KBM-7 (cell line): ENCODE measurements at regions not wholly inside any gene's neighbourhood (a gene's known extent, or its start where the extent isn't known, plus 50 kb on each side); places are given as distances from the start of the nearest gene placed in this dataset.
"Not testable (repeated sequence)": the region's sequence is repeated elsewhere in the genome, so short reads cannot be mapped to it uniquely, and the experiment has no call there.

Experiments
- DNase-seq: peaks from one replicate; pipeline ENCODE4 v3.0.0-alpha.2; 2015
- in situ Hi-C: fragments of 300-500 bp; cut with MboI; formaldehyde crosslinking; loops from 2 replicates; pipeline ENCODE4 v1.14.3; 2020; ENCODE audit warnings: low sequenced_read_pairs, low pct_unique_long_range_greater_than_20kb, mixed read lengths

DNA sequence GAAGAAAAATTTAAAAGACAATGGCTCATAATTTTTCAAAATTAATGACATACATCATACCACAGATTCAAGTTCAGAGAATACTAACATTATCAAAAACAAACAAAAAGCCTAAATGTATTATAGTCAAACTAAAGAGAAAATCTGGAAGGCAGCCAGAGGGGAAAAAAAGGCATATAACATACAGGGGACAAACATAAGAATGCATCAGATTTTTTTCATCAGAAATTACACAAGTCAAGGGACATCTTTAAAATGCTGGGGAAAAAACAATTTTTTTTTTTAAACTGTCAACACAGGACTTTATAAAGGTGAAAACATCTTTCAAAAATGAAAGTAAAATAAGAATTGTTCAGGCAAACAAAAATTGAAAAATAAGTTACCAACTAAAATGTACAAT is 478.4 kb upstream of the PLXNA2 start:
- no peak for DNase-seq
- in situ Hi-C loops, result no loop called here

DNA sequence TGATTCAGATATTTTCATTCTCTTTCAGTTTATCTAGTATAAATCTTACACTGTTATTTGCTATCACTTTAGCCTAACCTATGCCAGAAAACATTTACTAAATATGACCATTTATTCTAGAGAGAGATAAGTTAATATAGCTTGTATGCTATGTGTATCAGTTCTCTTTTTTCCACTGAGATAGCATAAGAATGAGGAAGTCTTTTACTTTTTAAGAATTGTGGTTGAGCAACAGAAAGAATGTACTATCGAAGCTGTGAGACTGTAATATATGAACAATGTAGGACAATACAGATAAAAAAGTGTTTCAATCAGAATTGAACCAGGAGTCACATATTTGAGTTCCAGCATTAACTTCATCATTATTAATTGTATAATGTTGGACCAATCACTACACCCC is 479.9 kb upstream of the PLXNA2 start:
- in situ Hi-C loops, result no loop called here
- no peak for DNase-seq

GRCh38 chr1:208728815-208729214 is 484.6 kb upstream of the PLXNA2 start:
- in situ Hi-C loops, result no loop called here
- DNase-seq, result no peak

GRCh38 chr1:208731981-208732821 is 488.0 kb upstream of the PLXNA2 start:
- no peak for DNase-seq

DNA sequence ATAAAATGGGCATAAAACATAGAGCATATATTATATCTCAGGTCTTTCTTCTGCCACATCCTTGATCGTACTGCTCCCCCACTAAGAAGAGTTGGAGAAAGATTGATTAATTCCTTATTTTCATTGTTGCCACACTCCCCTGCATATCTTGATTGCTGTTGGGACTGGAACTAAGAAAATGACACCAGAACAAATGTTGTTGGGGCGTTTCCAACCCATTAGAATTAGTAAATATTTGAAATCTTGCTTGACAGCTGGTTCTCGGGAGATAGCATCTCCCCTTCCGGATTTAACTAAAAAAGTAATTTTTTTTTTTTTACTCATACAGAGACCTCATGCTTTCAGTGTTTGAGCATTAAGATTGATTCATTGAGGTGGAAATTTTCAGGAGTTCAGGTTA is 493.0 kb upstream of the PLXNA2 start:
- in situ Hi-C loops, result no loop called here
- DNase-seq, result no peak

More at GRCh38 chr1:208731981-208732821, 488.0 kb upstream of the PLXNA2 start:
- in situ Hi-C loops, result no loop called here

DNA sequence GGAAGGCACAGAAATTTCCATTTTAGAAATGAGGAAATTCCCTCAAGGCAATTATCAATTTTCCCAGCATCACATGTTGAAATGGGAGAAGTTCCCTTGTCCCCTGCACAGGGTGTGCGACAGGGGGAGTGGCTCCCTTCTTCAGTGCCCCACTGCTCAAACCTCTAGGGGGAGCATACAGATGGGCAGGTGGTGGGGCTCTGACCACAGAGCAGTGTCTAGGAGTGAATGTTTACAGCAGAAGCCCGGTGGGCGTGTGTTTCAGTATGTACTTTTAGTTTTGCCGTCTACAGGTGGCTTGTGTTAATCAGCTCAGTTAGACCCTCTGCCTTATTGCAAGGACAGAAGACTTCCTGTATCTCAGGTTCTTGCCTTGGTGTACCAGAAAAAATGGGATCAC is 493.7 kb upstream of the PLXNA2 start:
- no peak for DNase-seq
- in situ Hi-C loops, result no loop called here

GRCh38 chr1:208739636-208740035 is 495.5 kb upstream of the PLXNA2 start:
- in situ Hi-C loops, DNase-seq: not testable (repeated sequence)

DNA sequence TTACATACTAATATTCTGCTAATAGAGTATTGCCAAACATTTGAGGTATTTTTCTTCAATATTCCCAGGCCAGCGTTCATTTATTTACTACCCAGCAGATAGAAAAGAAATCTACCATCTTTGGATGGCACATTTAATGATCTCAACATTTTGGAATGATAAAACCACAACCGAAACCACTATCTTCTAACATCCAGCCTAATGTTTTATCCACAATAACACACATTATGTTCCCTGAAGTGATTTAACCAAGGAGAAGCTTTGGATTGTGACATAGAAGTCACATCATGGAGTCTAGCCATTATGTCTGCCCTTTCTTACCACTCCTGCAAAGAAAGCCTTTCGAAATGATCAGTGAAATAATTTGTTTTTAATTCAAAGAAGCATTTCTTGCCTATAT is 497.1 kb upstream of the PLXNA2 start:
- in situ Hi-C loops, result no loop called here
- no peak for DNase-seq

GRCh38 chr1:208743361-208743760 is 499.2 kb upstream of the PLXNA2 start:
- in situ Hi-C loops, result no loop called here
- DNase-seq, result no peak

- in situ Hi-C loops, result no loop called here
- DNase-seq, result no peak
Observed at GRCh38 chr1:208747979-208748378, 503.8 kb upstream of the PLXNA2 start.

GRCh38 chr1:208748387-208749165 is 504.4 kb upstream of the PLXNA2 start:
- DNase-seq, result no peak
- in situ Hi-C loops, result no loop called here

- no peak for DNase-seq
- in situ Hi-C loops, result no loop called here
Observed at GRCh38 chr1:208756339-208756981, 512.3 kb upstream of the PLXNA2 start.

- in situ Hi-C loops, result no loop called here
- no peak for DNase-seq
Observed at GRCh38 chr1:208757846-208758245, 513.7 kb upstream of the PLXNA2 start.

DNA sequence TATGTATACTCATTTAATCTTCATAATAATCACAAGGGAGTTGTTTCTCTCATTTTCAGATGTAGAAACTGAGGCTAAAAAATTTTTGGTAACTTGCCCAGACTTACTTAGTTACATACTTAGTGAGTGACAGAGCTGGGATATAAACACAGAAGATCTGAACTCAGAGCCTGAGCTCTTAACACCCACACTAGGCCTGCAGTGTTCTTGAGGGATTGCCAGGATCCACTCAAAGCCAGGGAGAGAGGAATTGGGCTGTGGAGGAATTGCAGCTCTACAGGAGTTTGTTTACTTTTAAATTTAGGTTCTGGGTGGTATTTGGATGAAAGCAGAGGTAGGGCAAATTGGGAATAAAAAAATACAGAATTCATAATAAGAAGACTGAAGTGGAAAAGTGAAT is 515.1 kb upstream of the PLXNA2 start:
- no peak for DNase-seq
- in situ Hi-C loops, result no loop called here

- in situ Hi-C loops, result no loop called here
- DNase-seq, result no peak
Observed at GRCh38 chr1:208763971-208764370, 519.8 kb upstream of the PLXNA2 start.

DNA sequence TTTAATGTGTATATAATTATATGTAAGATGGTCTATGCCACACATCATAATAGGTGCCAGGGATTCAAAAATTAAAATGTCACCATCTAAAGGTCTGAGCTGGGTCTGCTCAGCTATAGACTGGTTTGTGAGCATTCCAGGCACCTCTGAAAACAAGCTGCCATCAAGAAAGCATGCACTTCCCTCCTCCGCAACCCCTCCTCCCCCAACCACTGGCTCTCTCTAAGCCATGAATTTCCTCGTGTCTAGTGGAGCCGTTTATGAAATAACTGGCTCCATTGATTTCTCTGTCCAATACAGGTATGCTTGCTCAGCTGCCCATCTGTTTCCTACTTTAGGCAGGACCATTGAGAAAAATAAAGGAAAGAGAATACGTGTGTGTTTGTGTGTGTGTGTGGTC is 522.6 kb upstream of the PLXNA2 start:
- in situ Hi-C loops, result no loop called here
- DNase-seq, result no peak

GRCh38 chr1:208767816-208768215 is 523.6 kb upstream of the PLXNA2 start:
- DNase-seq, result no peak
- in situ Hi-C loops, result no loop called here

DNA sequence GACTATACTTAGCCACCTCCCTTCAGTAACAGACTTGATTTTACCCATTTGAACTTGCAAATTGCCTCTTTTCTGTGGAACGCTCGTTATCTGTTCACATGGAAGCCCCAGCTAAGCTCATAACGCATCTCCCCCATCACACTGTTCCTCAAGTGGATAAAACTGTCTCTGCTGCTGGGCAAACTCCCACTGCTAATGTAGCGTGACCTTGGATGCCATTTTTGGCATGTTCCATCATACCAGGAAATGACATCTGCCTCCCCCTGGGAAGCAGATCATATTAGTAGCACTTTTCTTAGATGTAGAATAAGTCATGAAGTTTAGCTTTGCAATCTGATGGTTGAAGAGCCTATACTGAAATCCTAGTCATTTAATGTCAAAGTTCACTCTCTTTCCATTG is 528.7 kb upstream of the PLXNA2 start:
- no peak for DNase-seq
- in situ Hi-C loops, result no loop called here

- in situ Hi-C loops, result no loop called here
- no peak for DNase-seq
Observed at GRCh38 chr1:208775841-208776240, 531.7 kb upstream of the PLXNA2 start.

- DNase-seq, result no peak
Observed at GRCh38 chr1:208778417-208778816, 534.2 kb upstream of the PLXNA2 start.

More at GRCh38 chr1:208778417-208778816, 534.2 kb upstream of the PLXNA2 start:
- in situ Hi-C loops, result no loop called here
